Naive B cell (primary cell): ENCODE measurements at regions not wholly inside any gene's neighbourhood (a gene's known extent, or its start where the extent isn't known, plus 50 kb on each side); places are given as distances from the start of the nearest gene placed in this dataset.
"Not testable (repeated sequence)": the region's sequence is repeated elsewhere in the genome, so short reads cannot be mapped to it uniquely, and the experiment has no call there.

Experiments used
- ATAC-seq, 2 donors: fragments of 150-1000 bp; cut with Tn5 transposase; 2 replicates each; pipeline ENCODE4 v1.10.0; 2021; ENCODE audit warnings: low read depth in 2 of 2, mild to moderate bottlenecking in 2 of 2, moderate library complexity in 2 of 2
- DNase-seq: peaks from one replicate; pipeline ENCODE4 v3.0.0; 2022
- H3K27ac Mint-ChIP-seq, 6 donors: one replicate each; pipeline ENCODE4 v1.8.0; 2020 to 2022; ENCODE audit warnings: mild to moderate bottlenecking in 6 of 6, mixed read lengths in 6 of 6, moderate library complexity in 5 of 6, inconsistent platforms in 2 of 6
- H3K27me3 Mint-ChIP-seq, 3 donors: one replicate each; pipeline ENCODE4 v1.8.0; 2021 to 2022; ENCODE audit warnings: mixed read lengths in 3 of 3, mild to moderate bottlenecking in 1 of 3
- H3K36me3 Mint-ChIP-seq, 2 donors: one replicate each; pipeline ENCODE4 v1.8.0; 2020 to 2022; ENCODE audit warnings: mixed read lengths in 2 of 2, inconsistent platforms in 1 of 2, mild to moderate bottlenecking in 1 of 2
- H3K4me1 Mint-ChIP-seq, 3 donors: one replicate each; pipeline ENCODE4 v1.8.0; 2020 to 2022; ENCODE audit warnings: mixed read lengths in 3 of 3, inconsistent platforms in 1 of 3, mild to moderate bottlenecking in 1 of 3, moderate library complexity in 1 of 3
- H3K4me3 Mint-ChIP-seq, 8 donors: one replicate each; pipeline ENCODE4 v1.8.0; 2020 to 2022; ENCODE audit warnings: mild to moderate bottlenecking in 8 of 8, mixed read lengths in 8 of 8, moderate library complexity in 8 of 8, inconsistent platforms in 2 of 8
- H3K9me3 Mint-ChIP-seq, 7 donors: one replicate each; pipeline ENCODE4 v1.8.0; 2020 to 2022; ENCODE audit warnings: mixed read lengths in 7 of 7, mild to moderate bottlenecking in 5 of 7, inconsistent platforms in 2 of 7, moderate library complexity in 1 of 7

GRCh38 chr2:94628953-94629352, 242.3 kb upstream of the TEKT4 start:
- not testable (repeated sequence) for H3K9me3 Mint-ChIP-seq, DNase-seq, H3K27ac Mint-ChIP-seq, H3K27me3 Mint-ChIP-seq, H3K4me1 Mint-ChIP-seq, H3K4me3 Mint-ChIP-seq, ATAC-seq, H3K36me3 Mint-ChIP-seq

GRCh38 chr2:94641397-94641796, 229.8 kb upstream of the TEKT4 start:
- not testable (repeated sequence) for H3K27ac Mint-ChIP-seq, H3K36me3 Mint-ChIP-seq, H3K4me3 Mint-ChIP-seq, DNase-seq, ATAC-seq
- Mint-ChIP-seq H3K4me1 (peaks cover 4 to 10% (median 5%) of the 10 kb centered on the region in 3 donors), H3K27me3 (peaks cover 0 to 14% (median 0%) of the 10 kb centered on the region in 3 donors), H3K9me3 (peaks cover 0 to 11% (median 3%) of the 10 kb centered on the region in 7 donors)

GRCh38 chr2:94652131-94652530, 219.1 kb upstream of the TEKT4 start:
- not testable (repeated sequence) for H3K4me1 Mint-ChIP-seq, H3K4me3 Mint-ChIP-seq, DNase-seq, H3K27ac Mint-ChIP-seq, H3K36me3 Mint-ChIP-seq, H3K27me3 Mint-ChIP-seq, H3K9me3 Mint-ChIP-seq, ATAC-seq

- not testable (repeated sequence) for H3K4me1 Mint-ChIP-seq, H3K36me3 Mint-ChIP-seq, H3K27ac Mint-ChIP-seq, ATAC-seq, DNase-seq, H3K4me3 Mint-ChIP-seq, H3K27me3 Mint-ChIP-seq
- H3K9me3 Mint-ChIP-seq = peaks cover 0 to 13% (median 2%) of the 10 kb centered on the region in 7 donors
These were observed 201.4 kb upstream of the TEKT4 start for GRCh38 chr2:94669858-94670257.

GRCh38 chr2:94694236-94694635, 177.0 kb upstream of the TEKT4 start:
- not testable (repeated sequence) for H3K4me3 Mint-ChIP-seq, H3K27ac Mint-ChIP-seq, H3K27me3 Mint-ChIP-seq, DNase-seq, H3K4me1 Mint-ChIP-seq, H3K9me3 Mint-ChIP-seq, H3K36me3 Mint-ChIP-seq, ATAC-seq

GRCh38 chr2:94708982-94709381, 162.2 kb upstream of the TEKT4 start:
- H3K9me3 Mint-ChIP-seq = peaks cover 0 to 19% (median 5%) of the 10 kb centered on the region in 7 donors
- H3K4me3 Mint-ChIP-seq, H3K27me3 Mint-ChIP-seq, DNase-seq, H3K27ac Mint-ChIP-seq, H3K4me1 Mint-ChIP-seq, ATAC-seq, H3K36me3 Mint-ChIP-seq: not testable (repeated sequence)

GRCh38 chr2:94725543-94725942, 145.7 kb upstream of the TEKT4 start:
- Mint-ChIP-seq H3K36me3 (no peaks in the 10 kb centered on the region), H3K4me3 (no peak overlapping the region), H3K27ac (no peak overlapping the region), H3K4me1 (no peaks in the 10 kb centered on the region), H3K27me3 (peaks cover 0 to 5% (median 0%) of the 10 kb centered on the region in 3 donors), H3K9me3 (peaks cover 0 to 5% (median 0%) of the 10 kb centered on the region in 7 donors)
- ATAC-seq (no peak), DNase-seq (no peak)

- not testable (repeated sequence) for H3K4me1 Mint-ChIP-seq, H3K4me3 Mint-ChIP-seq, H3K9me3 Mint-ChIP-seq, DNase-seq, H3K36me3 Mint-ChIP-seq, H3K27ac Mint-ChIP-seq, ATAC-seq
- H3K27me3 Mint-ChIP-seq = peaks cover 4 to 23% (median 15%) of the 10 kb centered on the region in 3 donors
These were observed 135.7 kb upstream of the TEKT4 start for GRCh38 chr2:94735536-94735935.

- H3K27me3 Mint-ChIP-seq = peaks cover 8 to 28% (median 15%) of the 10 kb centered on the region in 3 donors
- not testable (repeated sequence) for DNase-seq, ATAC-seq, H3K4me1 Mint-ChIP-seq, H3K9me3 Mint-ChIP-seq, H3K36me3 Mint-ChIP-seq, H3K4me3 Mint-ChIP-seq, H3K27ac Mint-ChIP-seq
These were observed 134.1 kb upstream of the TEKT4 start for GRCh38 chr2:94737145-94737544.

GRCh38 chr2:94737736-94738342, 133.4 kb upstream of the TEKT4 start:
- not testable (repeated sequence) for H3K27ac Mint-ChIP-seq, H3K4me3 Mint-ChIP-seq, H3K4me1 Mint-ChIP-seq, DNase-seq, ATAC-seq, H3K9me3 Mint-ChIP-seq, H3K36me3 Mint-ChIP-seq
- peaks cover 8 to 34% (median 15%) of the 10 kb centered on the region in 3 donors for H3K27me3 Mint-ChIP-seq

GRCh38 chr2:94753466-94753998, 117.7 kb upstream of the TEKT4 start:
- peak overlapping the region in 1 of 6 donors; percentile 1 for H3K27ac Mint-ChIP-seq
- ATAC-seq = no peak
- peaks cover 4 to 8% (median 6%) of the 10 kb centered on the region in 3 donors for H3K27me3 Mint-ChIP-seq
- no peaks in the 10 kb centered on the region for H3K36me3 Mint-ChIP-seq
- H3K4me3 Mint-ChIP-seq = no peak overlapping the region
- no peaks in the 10 kb centered on the region for H3K4me1 Mint-ChIP-seq
- no peak for DNase-seq
- H3K9me3 Mint-ChIP-seq = peaks cover 0 to 6% (median 4%) of the 10 kb centered on the region in 7 donors

GRCh38 chr2:94758546-94758945, 112.7 kb upstream of the TEKT4 start:
- H3K27ac Mint-ChIP-seq = no peak overlapping the region
- H3K27me3 Mint-ChIP-seq = peaks cover 3 to 10% (median 8%) of the 10 kb centered on the region in 3 donors
- H3K9me3 Mint-ChIP-seq = peaks cover 0 to 13% (median 4%) of the 10 kb centered on the region in 7 donors
- ATAC-seq (no peak), DNase-seq (no peak)
- H3K4me3 Mint-ChIP-seq = no peak overlapping the region
- no peaks in the 10 kb centered on the region for H3K36me3 Mint-ChIP-seq
- peaks cover 0 to 4% (median 0%) of the 10 kb centered on the region in 3 donors for H3K4me1 Mint-ChIP-seq

GRCh38 chr2:94759211-94759610, 112.0 kb upstream of the TEKT4 start:
- Mint-ChIP-seq H3K36me3 (no peaks in the 10 kb centered on the region), H3K27ac (no peak overlapping the region), H3K27me3 (peaks cover 0 to 8% (median 8%) of the 10 kb centered on the region in 3 donors), H3K4me3 (no peak overlapping the region), H3K4me1 (peaks cover 0 to 4% (median 0%) of the 10 kb centered on the region in 3 donors), H3K9me3 (peaks cover 0 to 10% (median 4%) of the 10 kb centered on the region in 7 donors)
- DNase-seq (no peak), ATAC-seq (no peak)

- Mint-ChIP-seq H3K27me3 (peaks cover 0 to 8% (median 4%) of the 10 kb centered on the region in 3 donors), H3K36me3 (no peaks in the 10 kb centered on the region), H3K4me3 (no peak overlapping the region), H3K27ac (no peak overlapping the region), H3K9me3 (peaks cover 0 to 10% (median 0%) of the 10 kb centered on the region in 7 donors), H3K4me1 (peaks cover 0 to 4% (median 0%) of the 10 kb centered on the region in 3 donors)
- ATAC-seq (no peak), DNase-seq (no peak)
These were observed 108.6 kb upstream of the TEKT4 start for GRCh38 chr2:94762600-94762999.
